WTC11 (cell line): ENCODE measurements at regions not wholly inside any gene's neighbourhood (a gene's known extent, or its start where the extent isn't known, plus 50 kb on each side); places are given as distances from the start of the nearest gene placed in this dataset.

Experiments used
- ATAC-seq: fragments of 200-7000 bp; cut with Tn5 transposase; 2 replicates; pipeline ENCODE4 v1.10.0; 2021; ENCODE audit warnings: mild to moderate bottlenecking, moderate library complexity
- CTCF ChIA-PET: fragments of 300-600 bp; sonication (Branson Sonifier 250); formaldehyde crosslinking; loops from one replicate; lab custom pipeline; 2021; ENCODE audit warnings: antibody characterized with exemption; lab: Charles Lee
- POLR2A ChIA-PET: fragments of 350-600 bp; sonication (Branson Sonifier 250); formaldehyde crosslinking; loops from one replicate; lab custom pipeline; 2021; ENCODE audit warnings: antibody characterized with exemption; lab: Charles Lee
- DNase-seq: peaks from one replicate; pipeline ENCODE4 v3.0.0; 2021; ENCODE audit warnings: low spot score
- H3K27ac Mint-ChIP-seq: 2 replicates; pipeline ENCODE4 v1.8.0; 2021; ENCODE audit warnings: mixed read lengths
- H3K27me3 Mint-ChIP-seq: 2 replicates; pipeline ENCODE4 v1.8.0; 2021; ENCODE audit warnings: low read depth, mild to moderate bottlenecking, moderate library complexity, mixed read lengths
- H3K36me3 Mint-ChIP-seq: 2 replicates; pipeline ENCODE4 v1.8.0; 2021; ENCODE audit warnings: mixed read lengths
- H3K4me1 Mint-ChIP-seq: 2 replicates; pipeline ENCODE4 v1.8.0; 2022; ENCODE audit warnings: mixed read lengths
- H3K4me3 Mint-ChIP-seq: 2 replicates; pipeline ENCODE4 v1.8.0; 2021; ENCODE audit warnings: mild to moderate bottlenecking, moderate library complexity, mixed read lengths
- H3K9me3 Mint-ChIP-seq: 2 replicates; pipeline ENCODE4 v1.8.0; 2021; ENCODE audit warnings: mixed read lengths
- CDX4 ChIP-seq: fragments of 250-450 bp; sonication (Bioruptor Pico); IDR thresholded peaks from 2 replicates; pipeline ENCODE4 v1.9.0; 2021; ENCODE audit warnings: moderate library complexity, mild to moderate bottlenecking, inconsistent platforms, borderline replicate concordance
- ELF4 ChIP-seq: sonication (generic); formaldehyde crosslinking; IDR thresholded peaks from 2 replicates; pipeline ENCODE4 v1.8.1; 2022; ENCODE audit warnings: low read depth, mild to moderate bottlenecking, moderate library complexity, missing genetic modification reagents
- ESRRA ChIP-seq: sonication (generic); formaldehyde crosslinking; IDR thresholded peaks from 2 replicates; pipeline ENCODE4 v1.8.1; 2022; ENCODE audit warnings: mild to moderate bottlenecking, missing genetic modification reagents, borderline replicate concordance
- KAT7 ChIP-seq: sonication (generic); formaldehyde crosslinking; IDR thresholded peaks from 2 replicates; pipeline ENCODE4 v1.8.1; 2023; ENCODE audit warnings: missing genetic modification reagents, mild to moderate bottlenecking, borderline replicate concordance
- NFE2L1 ChIP-seq: sonication (generic); formaldehyde crosslinking; IDR thresholded peaks from 2 replicates; pipeline ENCODE4 v1.8.1; 2023; ENCODE audit warnings: missing genetic modification reagents
- PRRX2 ChIP-seq: fragments of 250-450 bp; sonication (Bioruptor Pico); IDR thresholded peaks from 2 replicates; pipeline ENCODE4 v1.8.0; 2021; ENCODE audit warnings: mild to moderate bottlenecking
- STAT6 ChIP-seq: sonication (generic); formaldehyde crosslinking; conservative IDR thresholded peaks from 2 replicates; pipeline ENCODE4 v1.8.1; 2023; ENCODE audit warnings: mild to moderate bottlenecking, low read depth, missing genetic modification reagents, moderate library complexity
- TCF7 ChIP-seq: sonication (generic); formaldehyde crosslinking; IDR thresholded peaks from 2 replicates; pipeline ENCODE4 v1.8.0; 2022; ENCODE audit warnings: mild to moderate bottlenecking, low read depth, missing genetic modification reagents, moderate library complexity
- TEAD4 ChIP-seq: sonication (generic); formaldehyde crosslinking; IDR thresholded peaks from 2 replicates; pipeline ENCODE4 v1.8.0; 2022; ENCODE audit warnings: mild to moderate bottlenecking, missing genetic modification reagents
- ZBTB43 ChIP-seq: sonication (generic); formaldehyde crosslinking; IDR thresholded peaks from 2 replicates; pipeline ENCODE4 v1.8.1; 2023; ENCODE audit warnings: mild to moderate bottlenecking, missing genetic modification reagents
- TF ChIP-seq, protein P1 (sequence below): fragments of 250-450 bp; sonication (Bioruptor Pico); IDR thresholded peaks from 2 replicates; pipeline ENCODE4 v1.9.0; 2021; ENCODE audit warnings: mild to moderate bottlenecking
- TF ChIP-seq, protein P2 (sequence below): sonication (generic); formaldehyde crosslinking; IDR thresholded peaks from 2 replicates; pipeline ENCODE4 v1.8.1; 2023; ENCODE audit warnings: mild to moderate bottlenecking, missing genetic modification reagents, moderate library complexity
- TF ChIP-seq, protein P3 (sequence below): sonication (generic); formaldehyde crosslinking; IDR thresholded peaks from 2 replicates; pipeline ENCODE4 v1.8.1; 2023; ENCODE audit warnings: mild to moderate bottlenecking, missing genetic modification reagents, borderline replicate concordance
- TF ChIP-seq, protein P4 (sequence below): sonication (generic); formaldehyde crosslinking; IDR thresholded peaks from 2 replicates; pipeline ENCODE4 v1.8.0; 2022; ENCODE audit warnings: mild to moderate bottlenecking, missing genetic modification reagents
- TF ChIP-seq, protein P5 (sequence below): sonication (generic); formaldehyde crosslinking; IDR thresholded peaks from 2 replicates; pipeline ENCODE4 v1.8.0; 2022; ENCODE audit warnings: mild to moderate bottlenecking, missing genetic modification reagents

- Mint-ChIP-seq H3K36me3 (no peaks in the 10 kb centered on the region), H3K4me3 (no peak overlapping the region), H3K4me1 (no peaks in the 10 kb centered on the region), H3K27me3 (no peaks in the 10 kb centered on the region), H3K9me3 (no peaks in the 10 kb centered on the region), H3K27ac (no peak overlapping the region)
- no peak for ATAC-seq
- CTCF ChIA-PET: no interaction called here
- TF ChIP-seq, protein P1, sequence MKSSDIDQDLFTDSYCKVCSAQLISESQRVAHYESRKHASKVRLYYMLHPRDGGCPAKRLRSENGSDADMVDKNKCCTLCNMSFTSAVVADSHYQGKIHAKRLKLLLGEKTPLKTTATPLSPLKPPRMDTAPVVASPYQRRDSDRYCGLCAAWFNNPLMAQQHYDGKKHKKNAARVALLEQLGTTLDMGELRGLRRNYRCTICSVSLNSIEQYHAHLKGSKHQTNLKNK (CRISPR knock-in tag): no peak
- TF ChIP-seq, protein P2, sequence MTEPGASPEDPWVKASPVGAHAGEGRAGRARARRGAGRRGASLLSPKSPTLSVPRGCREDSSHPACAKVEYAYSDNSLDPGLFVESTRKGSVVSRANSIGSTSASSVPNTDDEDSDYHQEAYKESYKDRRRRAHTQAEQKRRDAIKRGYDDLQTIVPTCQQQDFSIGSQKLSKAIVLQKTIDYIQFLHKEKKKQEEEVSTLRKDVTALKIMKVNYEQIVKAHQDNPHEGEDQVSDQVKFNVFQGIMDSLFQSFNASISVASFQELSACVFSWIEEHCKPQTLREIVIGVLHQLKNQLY (CRISPR knock-in tag): no peak
- TF ChIP-seq, protein P3, sequence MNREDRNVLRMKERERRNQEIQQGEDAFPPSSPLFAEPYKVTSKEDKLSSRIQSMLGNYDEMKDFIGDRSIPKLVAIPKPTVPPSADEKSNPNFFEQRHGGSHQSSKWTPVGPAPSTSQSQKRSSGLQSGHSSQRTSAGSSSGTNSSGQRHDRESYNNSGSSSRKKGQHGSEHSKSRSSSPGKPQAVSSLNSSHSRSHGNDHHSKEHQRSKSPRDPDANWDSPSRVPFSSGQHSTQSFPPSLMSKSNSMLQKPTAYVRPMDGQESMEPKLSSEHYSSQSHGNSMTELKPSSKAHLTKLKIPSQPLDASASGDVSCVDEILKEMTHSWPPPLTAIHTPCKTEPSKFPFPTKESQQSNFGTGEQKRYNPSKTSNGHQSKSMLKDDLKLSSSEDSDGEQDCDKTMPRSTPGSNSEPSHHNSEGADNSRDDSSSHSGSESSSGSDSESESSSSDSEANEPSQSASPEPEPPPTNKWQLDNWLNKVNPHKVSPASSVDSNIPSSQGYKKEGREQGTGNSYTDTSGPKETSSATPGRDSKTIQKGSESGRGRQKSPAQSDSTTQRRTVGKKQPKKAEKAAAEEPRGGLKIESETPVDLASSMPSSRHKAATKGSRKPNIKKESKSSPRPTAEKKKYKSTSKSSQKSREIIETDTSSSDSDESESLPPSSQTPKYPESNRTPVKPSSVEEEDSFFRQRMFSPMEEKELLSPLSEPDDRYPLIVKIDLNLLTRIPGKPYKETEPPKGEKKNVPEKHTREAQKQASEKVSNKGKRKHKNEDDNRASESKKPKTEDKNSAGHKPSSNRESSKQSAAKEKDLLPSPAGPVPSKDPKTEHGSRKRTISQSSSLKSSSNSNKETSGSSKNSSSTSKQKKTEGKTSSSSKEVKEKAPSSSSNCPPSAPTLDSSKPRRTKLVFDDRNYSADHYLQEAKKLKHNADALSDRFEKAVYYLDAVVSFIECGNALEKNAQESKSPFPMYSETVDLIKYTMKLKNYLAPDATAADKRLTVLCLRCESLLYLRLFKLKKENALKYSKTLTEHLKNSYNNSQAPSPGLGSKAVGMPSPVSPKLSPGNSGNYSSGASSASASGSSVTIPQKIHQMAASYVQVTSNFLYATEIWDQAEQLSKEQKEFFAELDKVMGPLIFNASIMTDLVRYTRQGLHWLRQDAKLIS (CRISPR knock-in tag): no peak
- TF ChIP-seq ESRRA (CRISPR knock-in tag): no peak
- TF ChIP-seq TCF7 (CRISPR knock-in tag): no peak
- no peak for TF ChIP-seq KAT7
- TF ChIP-seq, protein P4, sequence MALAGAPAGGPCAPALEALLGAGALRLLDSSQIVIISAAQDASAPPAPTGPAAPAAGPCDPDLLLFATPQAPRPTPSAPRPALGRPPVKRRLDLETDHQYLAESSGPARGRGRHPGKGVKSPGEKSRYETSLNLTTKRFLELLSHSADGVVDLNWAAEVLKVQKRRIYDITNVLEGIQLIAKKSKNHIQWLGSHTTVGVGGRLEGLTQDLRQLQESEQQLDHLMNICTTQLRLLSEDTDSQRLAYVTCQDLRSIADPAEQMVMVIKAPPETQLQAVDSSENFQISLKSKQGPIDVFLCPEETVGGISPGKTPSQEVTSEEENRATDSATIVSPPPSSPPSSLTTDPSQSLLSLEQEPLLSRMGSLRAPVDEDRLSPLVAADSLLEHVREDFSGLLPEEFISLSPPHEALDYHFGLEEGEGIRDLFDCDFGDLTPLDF (CRISPR knock-in tag): no peak
- TF ChIP-seq, protein P5, sequence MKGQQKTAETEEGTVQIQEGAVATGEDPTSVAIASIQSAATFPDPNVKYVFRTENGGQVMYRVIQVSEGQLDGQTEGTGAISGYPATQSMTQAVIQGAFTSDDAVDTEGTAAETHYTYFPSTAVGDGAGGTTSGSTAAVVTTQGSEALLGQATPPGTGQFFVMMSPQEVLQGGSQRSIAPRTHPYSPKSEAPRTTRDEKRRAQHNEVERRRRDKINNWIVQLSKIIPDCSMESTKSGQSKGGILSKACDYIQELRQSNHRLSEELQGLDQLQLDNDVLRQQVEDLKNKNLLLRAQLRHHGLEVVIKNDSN (CRISPR knock-in tag): no peak
- TF ChIP-seq CDX4 (CRISPR knock-in tag): no peak
- TF ChIP-seq ZBTB43 (CRISPR knock-in tag): no peak
- no peak for TF ChIP-seq PRRX2 (CRISPR knock-in tag)
- no peak for TF ChIP-seq NFE2L1 (CRISPR knock-in tag)
- TF ChIP-seq ELF4 (CRISPR knock-in tag): no peak
- no peak for TF ChIP-seq TEAD4
- no peak for TF ChIP-seq STAT6 (CRISPR knock-in tag)
- DNase-seq: no peak
- POLR2A ChIA-PET: no interaction called here
Measured at GRCh38 chr18:45464619-45465018, 150.7 kb upstream of the SLC14A2 start.
